ENCODE measurements at regions not wholly inside any gene's neighbourhood (a gene's known extent, or its start where the extent isn't known, plus 50 kb on each side); places are given as distances from the start of the nearest gene placed in this dataset.

GRCh38 chr10:128312250-128312649, 186.0 kb upstream of the MKI67 start:
- ChIA-PET CTCF (ENCODE audit: low intra/inter-chr PET ratio, low total read pairs) (no interaction called here), POLR2A (no interaction called here)
- H3K4me2 ChIP-seq (ENCODE audit: low read depth, low read length): no peak overlapping the region
- no peak for ATAC-seq
- peaks cover 0 to 28% of the 10 kb centered on the region in 2 experiments; a peak in 2 of 5 replicates for H3K27me3 ChIP-seq (ENCODE audit: control insufficient read depth in 1 of 2, insufficient read depth in 2 of 2, low read length in 2 of 2)
- no peak overlapping the region for H3K9ac ChIP-seq (ENCODE audit: insufficient read depth, low read depth, low read length)
- H3K9me3 ChIP-seq (ENCODE audit: low read length): no peaks in the 10 kb centered on the region
- H3K4me3 ChIP-seq (replicated peaks in 1 of 3; ENCODE audit: insufficient read depth in 1 of 3, low read depth in 2 of 3, low read length in 3 of 3): no peak overlapping the region
- H4K20me1 ChIP-seq (ENCODE audit: insufficient read depth, low read length): no peaks in the 10 kb centered on the region
- intact Hi-C loops (cut with micrococcal nuclease; ENCODE audit: unreplicated experiment) (no loop called here), in situ Hi-C loops (cut with HindIII; ENCODE audit: extremely low pct_ligation_motif_present, low pct_unique_long_range_greater_than_20kb) (no loop called here)
- H3K79me2 ChIP-seq (ENCODE audit: insufficient read depth, low read length): no peaks in the 10 kb centered on the region
- no peaks in the 10 kb centered on the region for H3K4me1 ChIP-seq (ENCODE audit: insufficient read depth, low read length)
- WGBS (ENCODE audit: low lambda C conversion rate): 5% methylated on average over 5 of the region's 7 CpGs
- FAIRE-seq: no peak
- BruUV-seq (replicated peaks): no TSS peak
- H3K36me3 ChIP-seq (replicated peaks in 1 of 2; ENCODE audit: control insufficient read depth in 1 of 2, insufficient read depth in 2 of 2, low read length in 2 of 2): no peaks in the 10 kb centered on the region
- H2AFZ ChIP-seq (ENCODE audit: low read length): no peak overlapping the region
- no peak for DNase-seq (ENCODE audit: low spot score)
- no peak overlapping the region for H3K27ac ChIP-seq (ENCODE audit: extremely low read length, insufficient read depth, low read length)
- TF ChIP-seq ZNF280B (CRISPR knock-in tag; IDR thresholded peaks at IDR 0.05; ENCODE audit: borderline replicate concordance) (no peak), ONECUT2 (CRISPR knock-in tag; IDR thresholded peaks at IDR 0.05) (no peak), FOXO1 (CRISPR knock-in tag; IDR thresholded peaks at IDR 0.05) (no peak), ARID3A (IDR thresholded peaks at IDR 0.05; ENCODE audit: low read depth, low read length) (no peak)

GRCh38 chr10:128314686-128315085, 188.5 kb upstream of the MKI67 start:
- no TSS peak for BruUV-seq (replicated peaks)
- FAIRE-seq: no peak
- no peak overlapping the region for H3K4me2 ChIP-seq (ENCODE audit: low read depth, low read length)
- TF ChIP-seq NR3C1 (CRISPR knock-in tag; IDR thresholded peaks at IDR 0.05): no peak
- no peaks in the 10 kb centered on the region for H4K20me1 ChIP-seq (ENCODE audit: insufficient read depth, low read length)
- no peaks in the 10 kb centered on the region for H3K36me3 ChIP-seq (replicated peaks in 1 of 2; ENCODE audit: control insufficient read depth in 1 of 2, insufficient read depth in 2 of 2, low read length in 2 of 2)
- no peak overlapping the region for H3K27ac ChIP-seq (ENCODE audit: extremely low read length, insufficient read depth, low read length)
- ATAC-seq: no peak
- intact Hi-C loops (cut with micrococcal nuclease; ENCODE audit: unreplicated experiment): loop anchor here (5.0 kb wide), 1 partner anchor 1763 kb away; no protein-coding TSS in a partner anchor
- H3K9me3 ChIP-seq (ENCODE audit: low read length): no peaks in the 10 kb centered on the region
- in situ Hi-C loops (cut with HindIII; ENCODE audit: extremely low pct_ligation_motif_present, low pct_unique_long_range_greater_than_20kb): no loop called here
- H3K4me1 ChIP-seq (ENCODE audit: insufficient read depth, low read length): no peaks in the 10 kb centered on the region
- H3K9ac ChIP-seq (ENCODE audit: insufficient read depth, low read depth, low read length): no peak overlapping the region
- 0% methylated on average over 1 of the region's 1 CpG for WGBS (ENCODE audit: low lambda C conversion rate)
- no peak overlapping the region for H2AFZ ChIP-seq (ENCODE audit: low read length)
- no peaks in the 10 kb centered on the region for H3K79me2 ChIP-seq (ENCODE audit: insufficient read depth, low read length)
- H3K27me3 ChIP-seq (ENCODE audit: control insufficient read depth in 1 of 2, insufficient read depth in 2 of 2, low read length in 2 of 2): peaks cover 0 to 22% of the 10 kb centered on the region in 2 experiments; a peak in 2 of 5 replicates
- no peak overlapping the region for H3K4me3 ChIP-seq (replicated peaks in 1 of 3; ENCODE audit: insufficient read depth in 1 of 3, low read depth in 2 of 3, low read length in 3 of 3)
- DNase-seq (ENCODE audit: low spot score): no peak
- CTCF ChIA-PET (ENCODE audit: low intra/inter-chr PET ratio, low total read pairs): no interaction called here
- POLR2A ChIA-PET: no interaction called here

Measured in HepG2 (cell line).